SK-N-SH treated with all-trans-retinoic acid at 6 μM for 48 hours (cell line): ENCODE measurements at regions not wholly inside any gene's neighbourhood (a gene's known extent, or its start where the extent isn't known, plus 50 kb on each side); places are given as distances from the start of the nearest gene placed in this dataset.

Experiments used
- ATAC-seq: fragments of 200-7000 bp; cut with Tn5 transposase; 3 replicates; pipeline ENCODE4 v1.9.1; 2020; ENCODE audit warnings: mild to moderate bottlenecking, moderate library complexity
- CSRNP3 ChIP-seq: fragments of 250-450 bp; sonication (Bioruptor Pico); IDR thresholded peaks from 2 replicates; pipeline ENCODE4 v1.5.1; 2021; ENCODE audit warnings: mild to moderate bottlenecking, moderate library complexity
- ESRRG ChIP-seq: fragments of 250-450 bp; sonication (Bioruptor Pico); IDR thresholded peaks from 2 replicates; pipeline ENCODE4 v1.6.1; 2021; ENCODE audit warnings: mild to moderate bottlenecking
- GLIS3 ChIP-seq: fragments of 250-450 bp; sonication (Bioruptor Pico); IDR thresholded peaks from 2 replicates; pipeline ENCODE4 v1.5.0; 2020; ENCODE audit warnings: mild to moderate bottlenecking, moderate library complexity
- ISL1 ChIP-seq: fragments of 250-450 bp; sonication (Bioruptor Pico); IDR thresholded peaks from 2 replicates; pipeline ENCODE4 v2.1.2; 2022; ENCODE audit warnings: mild to moderate bottlenecking, moderate library complexity
- OSR1 ChIP-seq: fragments of 250-450 bp; sonication (Bioruptor Pico); IDR thresholded peaks from 2 replicates; pipeline ENCODE4 v1.8.0; 2022; ENCODE audit warnings: moderate library complexity, mild to moderate bottlenecking, inconsistent platforms
- POU6F1 ChIP-seq: fragments of 250-450 bp; sonication (Bioruptor Pico); IDR thresholded peaks from 2 replicates; pipeline ENCODE4 v1.8.0; 2021; ENCODE audit warnings: low read depth, mild to moderate bottlenecking, moderate library complexity, borderline replicate concordance
- TCF4 ChIP-seq: fragments of 250-450 bp; sonication (Bioruptor Pico); IDR thresholded peaks from 2 replicates; pipeline ENCODE4 v1.8.0; 2021; ENCODE audit warnings: mild to moderate bottlenecking, moderate library complexity, borderline replicate concordance
- TOX ChIP-seq: fragments of 250-450 bp; sonication (Bioruptor Pico); IDR thresholded peaks from 2 replicates; pipeline ENCODE4 v1.8.0; 2021; ENCODE audit warnings: mild to moderate bottlenecking, moderate library complexity, borderline replicate concordance
- TSHZ2 ChIP-seq: fragments of 250-450 bp; sonication (Bioruptor Pico); IDR thresholded peaks from 2 replicates; pipeline ENCODE4 v1.5.0; 2020; ENCODE audit warnings: mild to moderate bottlenecking, moderate library complexity
- ZC3H10 ChIP-seq: fragments of 250-450 bp; sonication (Bioruptor Pico); IDR thresholded peaks from 2 replicates; pipeline ENCODE4 v1.5.1; 2021; ENCODE audit warnings: mild to moderate bottlenecking, moderate library complexity
- ZFP3 ChIP-seq: fragments of 250-450 bp; sonication (Bioruptor Pico); IDR thresholded peaks from 2 replicates; pipeline ENCODE4 v1.5.0; 2020; ENCODE audit warnings: mild to moderate bottlenecking, moderate library complexity
- ZFP30 ChIP-seq: fragments of 450-650 bp; formaldehyde crosslinking; IDR thresholded peaks from 2 replicates; pipeline ENCODE4 v1.5.0; 2022; ENCODE audit warnings: mild to moderate bottlenecking, moderate library complexity
- ZNF565 ChIP-seq: fragments of 450-650 bp; formaldehyde crosslinking; conservative IDR thresholded peaks from 2 replicates; pipeline ENCODE4 v1.5.0; 2020; ENCODE audit warnings: low read depth, mild to moderate bottlenecking, moderate library complexity
- ZNF8 ChIP-seq: fragments of 450-650 bp; formaldehyde crosslinking; IDR thresholded peaks from 2 replicates; pipeline ENCODE4 v1.5.0; 2020; ENCODE audit warnings: mild to moderate bottlenecking, moderate library complexity
- TF ChIP-seq, protein P1 (sequence below): fragments of 250-450 bp; sonication (Bioruptor Pico); IDR thresholded peaks from 2 replicates; pipeline ENCODE4 v1.5.1; 2020; ENCODE audit warnings: low read depth, mild to moderate bottlenecking, moderate library complexity

DNA sequence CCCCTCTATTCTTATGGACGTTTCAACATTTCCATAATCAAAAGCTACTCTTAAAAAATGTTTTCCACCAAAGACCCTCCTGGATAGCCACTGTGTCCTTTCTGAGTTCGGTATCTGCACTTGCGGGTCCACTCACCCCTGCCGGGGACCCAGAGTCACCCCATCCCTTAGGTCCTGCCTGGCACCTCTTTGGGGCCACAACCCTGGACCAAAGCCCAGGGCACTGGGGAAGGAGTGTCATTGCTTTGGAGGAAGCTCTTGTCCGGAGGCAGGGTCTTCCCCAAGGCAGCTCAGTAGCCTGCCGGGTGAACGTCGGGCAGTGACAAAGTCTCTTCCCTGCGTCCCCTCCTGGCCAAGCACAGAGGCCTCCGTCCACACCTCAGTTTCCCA, 129.6 kb downstream of the RFLNA start:
- TF ChIP-seq POU6F1 (CRISPR knock-in tag) (no peak), ZC3H10 (CRISPR knock-in tag) (no peak), ISL1 (no peak), GLIS3 (CRISPR knock-in tag) (no peak), ZNF8 (CRISPR knock-in tag) (no peak), ZFP30 (CRISPR knock-in tag) (no peak), CSRNP3 (CRISPR knock-in tag) (no peak), ZFP3 (no peak)
- TF ChIP-seq, protein P1, sequence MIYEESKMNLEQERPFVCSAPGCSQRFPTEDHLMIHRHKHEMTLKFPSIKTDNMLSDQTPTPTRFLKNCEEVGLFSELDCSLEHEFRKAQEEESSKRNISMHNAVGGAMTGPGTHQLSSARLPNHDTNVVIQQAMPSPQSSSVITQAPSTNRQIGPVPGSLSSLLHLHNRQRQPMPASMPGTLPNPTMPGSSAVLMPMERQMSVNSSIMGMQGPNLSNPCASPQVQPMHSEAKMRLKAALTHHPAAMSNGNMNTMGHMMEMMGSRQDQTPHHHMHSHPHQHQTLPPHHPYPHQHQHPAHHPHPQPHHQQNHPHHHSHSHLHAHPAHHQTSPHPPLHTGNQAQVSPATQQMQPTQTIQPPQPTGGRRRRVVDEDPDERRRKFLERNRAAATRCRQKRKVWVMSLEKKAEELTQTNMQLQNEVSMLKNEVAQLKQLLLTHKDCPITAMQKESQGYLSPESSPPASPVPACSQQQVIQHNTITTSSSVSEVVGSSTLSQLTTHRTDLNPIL, result no peak
- no peak for ATAC-seq

DNA sequence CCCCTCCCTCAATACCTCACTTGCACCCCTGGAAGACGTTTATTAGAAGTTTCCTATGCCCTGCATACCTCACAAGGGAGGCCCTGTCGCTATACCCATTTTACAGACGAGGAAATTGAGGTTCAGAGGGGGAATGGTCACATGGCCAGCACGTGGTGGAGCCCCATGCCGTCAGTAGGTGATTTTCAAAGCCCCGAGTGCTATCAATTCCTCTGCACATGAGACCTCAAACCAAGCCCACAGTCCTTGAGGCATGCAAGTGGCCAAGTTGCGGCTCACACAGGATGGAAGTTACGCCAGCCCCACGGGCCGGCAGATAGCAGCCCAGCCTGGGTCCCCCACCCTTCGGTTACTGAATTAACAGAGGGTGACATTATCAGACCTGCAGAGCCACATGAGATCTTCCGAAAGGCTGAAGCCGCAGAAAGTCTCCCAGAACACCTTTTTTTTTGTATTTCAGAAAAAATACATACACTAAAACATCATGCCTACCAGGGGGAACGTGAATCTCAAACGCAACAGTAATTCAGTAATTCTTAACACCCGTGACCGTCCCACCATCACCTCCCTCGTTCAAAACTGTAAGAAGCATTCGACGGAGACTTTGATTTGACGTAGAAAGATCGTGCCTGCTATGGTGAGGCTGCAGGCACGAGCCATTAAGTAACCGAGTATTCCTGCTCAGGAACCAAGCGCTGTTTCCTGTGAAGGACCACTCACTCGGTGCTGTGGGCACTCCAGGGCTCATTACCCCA, 129.0 kb downstream of the RFLNA start:
- TF ChIP-seq CSRNP3 (CRISPR knock-in tag) (no peak), ZC3H10 (CRISPR knock-in tag) (no peak), ESRRG (CRISPR knock-in tag) (no peak), TSHZ2 (no peak), OSR1 (CRISPR knock-in tag) (no peak), TOX (no peak), ISL1 (no peak)
- ATAC-seq, result no peak

DNA sequence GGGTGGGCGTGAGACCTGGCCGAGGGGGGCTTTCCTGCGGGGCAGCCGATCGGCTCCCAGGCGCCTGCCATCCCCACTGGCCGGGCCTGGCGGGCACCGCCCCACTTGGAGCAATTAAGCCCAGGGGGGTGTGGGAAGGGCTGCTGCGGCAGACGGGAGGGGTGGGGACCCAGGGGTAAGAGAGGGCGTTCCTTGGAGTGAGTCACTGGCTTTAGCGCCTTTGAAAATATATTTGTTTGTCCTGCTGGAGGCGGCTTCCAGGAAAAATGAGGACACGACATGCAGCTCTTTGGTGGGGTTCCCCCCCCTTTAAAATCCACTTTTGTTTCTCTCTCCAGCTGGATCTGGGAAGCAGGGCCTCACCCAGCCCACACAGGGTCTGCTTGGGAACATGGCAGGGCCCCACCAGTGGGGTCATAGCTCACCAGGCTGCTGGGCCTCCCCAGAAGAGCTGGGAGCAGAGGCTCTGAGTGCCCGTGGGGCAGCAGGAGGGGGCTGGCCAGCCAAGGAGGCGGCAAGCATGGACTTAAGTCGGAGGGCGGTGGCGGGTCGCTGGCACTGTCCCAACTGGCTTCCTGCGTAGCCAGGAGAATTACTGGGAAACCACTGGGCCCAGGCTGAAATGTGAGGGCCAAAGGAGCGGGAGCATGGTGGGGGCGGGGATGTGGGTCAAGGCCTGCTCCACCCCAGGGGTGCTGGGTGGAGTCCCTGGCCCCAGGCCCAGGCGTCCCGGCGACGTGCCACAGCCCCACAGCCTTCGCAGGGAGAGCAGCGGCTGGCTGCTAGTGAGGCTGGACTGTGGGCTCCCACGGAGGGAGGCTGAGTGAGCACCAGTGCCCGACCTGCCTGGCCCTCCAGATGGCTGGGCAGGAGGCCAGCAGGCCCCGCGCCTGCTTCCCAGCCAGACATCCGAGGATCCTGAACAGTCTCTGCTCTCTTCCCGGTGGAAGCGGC, 128.0 kb downstream of the RFLNA start:
- TF ChIP-seq ZFP3, result 0 out of 2 replicates have a peak, but pooled peaks have one; percentile 43
- TF ChIP-seq ZNF8 (CRISPR knock-in tag), result peak; percentile 80
- no peak for TF ChIP-seq TSHZ2
- no peak for TF ChIP-seq POU6F1 (CRISPR knock-in tag)
- no peak for TF ChIP-seq ZNF565 (CRISPR knock-in tag)
- peak; percentile 86 for TF ChIP-seq TCF4 (CRISPR knock-in tag)
- TF ChIP-seq, all 23 proteins: peak for 3
- peak; percentile 86 for ATAC-seq
